ENCODE measurements at regions not wholly inside any gene's neighbourhood (a gene's known extent, or its start where the extent isn't known, plus 50 kb on each side); places are given as distances from the start of the nearest gene placed in this dataset.

DNA sequence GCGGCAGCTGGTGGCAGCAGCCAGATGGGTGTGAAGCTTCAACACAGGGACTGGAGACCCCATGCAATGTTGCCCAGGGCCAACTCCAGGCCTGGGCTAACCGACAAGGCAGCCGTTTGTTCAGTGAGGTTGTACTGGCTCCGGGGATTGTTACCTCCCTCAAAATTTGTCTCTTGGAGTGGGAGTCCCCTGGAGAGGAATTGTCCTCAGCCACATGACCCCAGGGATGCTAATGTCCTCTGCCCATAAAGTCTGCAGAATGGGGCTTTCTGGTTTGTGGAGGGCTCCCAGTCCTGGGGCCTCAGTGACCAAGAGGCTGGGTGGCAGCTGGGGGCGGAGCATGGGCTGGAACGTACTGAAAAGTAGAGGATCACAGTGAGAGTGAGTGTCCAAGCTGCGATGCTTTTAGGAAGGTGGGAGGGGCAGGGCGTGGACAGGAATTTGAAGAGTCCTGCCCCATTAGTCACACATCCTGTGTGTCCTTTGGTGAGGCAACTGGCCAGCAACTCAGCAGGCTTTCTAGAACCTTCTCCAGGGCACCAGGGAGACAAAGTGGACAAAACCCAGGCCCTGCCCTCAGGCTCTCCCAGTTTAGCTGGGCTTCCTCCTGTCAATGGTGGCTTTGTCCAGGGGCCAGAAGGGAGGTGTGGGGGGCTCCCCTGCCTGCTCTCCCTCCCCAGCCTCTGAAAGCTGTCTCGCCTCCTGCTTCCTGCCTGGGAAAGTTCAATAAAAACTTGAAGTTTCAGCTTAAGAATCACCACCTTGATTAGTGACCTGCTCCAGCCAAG is 114.0 kb downstream of the NSG2 start:
- no peak overlapping the region for H3K27ac ChIP-seq
- H3K9me3 ChIP-seq (ENCODE audit: low read depth, low read length): peaks cover 3% of the 10 kb centered on the region; the same call in 1 of the 2 replicates
- H3K4me3 ChIP-seq: no peak overlapping the region
- no peak for DNase-seq (ENCODE audit: low read depth, low spot score)
- H3K9ac ChIP-seq (ENCODE audit: insufficient read length): no peak overlapping the region
- no peaks in the 10 kb centered on the region for H3K36me3 ChIP-seq (ENCODE audit: insufficient read depth, low read length)
- no peak for TF ChIP-seq FOXP2 (optimal IDR thresholded peaks at IDR 0.05; ENCODE audit: control extremely low read depth, extremely low read length, insufficient read depth)
- no peak for TF ChIP-seq POLR2AphosphoS5 (IDR thresholded peaks at IDR 0.05; ENCODE audit: borderline replicate concordance, low read depth, low read length)
- TF ChIP-seq EZH2 (IDR thresholded peaks at IDR 0.05): no peak

DNA sequence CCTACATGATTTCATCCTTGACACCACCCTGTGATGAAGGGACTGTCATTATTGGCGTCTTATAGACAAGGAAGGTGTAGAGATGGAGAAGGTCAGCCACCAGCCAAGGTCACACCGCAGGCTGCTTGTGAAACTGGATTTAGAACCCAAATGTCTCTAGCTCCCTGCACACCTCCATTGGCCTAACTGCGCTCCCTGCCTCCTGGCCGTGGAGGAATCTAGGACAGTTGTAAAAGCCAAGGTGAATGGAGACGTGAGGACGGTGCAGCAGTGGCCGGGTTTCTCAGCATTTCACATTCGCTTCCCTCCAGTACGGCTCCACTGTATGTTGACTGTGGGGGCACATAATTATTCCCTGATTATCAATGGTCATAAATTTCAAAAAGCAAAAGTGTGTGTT is 119.9 kb downstream of the NSG2 start:
- TF ChIP-seq FOXP2 (optimal IDR thresholded peaks at IDR 0.05; ENCODE audit: control extremely low read depth, extremely low read length, insufficient read depth): no peak
- no peak for TF ChIP-seq EZH2 (IDR thresholded peaks at IDR 0.05)
- no peak for TF ChIP-seq POLR2AphosphoS5 (IDR thresholded peaks at IDR 0.05; ENCODE audit: borderline replicate concordance, low read depth, low read length)
- H3K27ac ChIP-seq: no peak overlapping the region
- H3K4me3 ChIP-seq: no peak overlapping the region
- H3K9me3 ChIP-seq (ENCODE audit: low read depth, low read length): no peaks in the 10 kb centered on the region
- no peaks in the 10 kb centered on the region for H3K36me3 ChIP-seq (ENCODE audit: insufficient read depth, low read length)
- no peak for DNase-seq (ENCODE audit: low read depth, low spot score)
- H3K9ac ChIP-seq (ENCODE audit: insufficient read length): no peak overlapping the region

DNA sequence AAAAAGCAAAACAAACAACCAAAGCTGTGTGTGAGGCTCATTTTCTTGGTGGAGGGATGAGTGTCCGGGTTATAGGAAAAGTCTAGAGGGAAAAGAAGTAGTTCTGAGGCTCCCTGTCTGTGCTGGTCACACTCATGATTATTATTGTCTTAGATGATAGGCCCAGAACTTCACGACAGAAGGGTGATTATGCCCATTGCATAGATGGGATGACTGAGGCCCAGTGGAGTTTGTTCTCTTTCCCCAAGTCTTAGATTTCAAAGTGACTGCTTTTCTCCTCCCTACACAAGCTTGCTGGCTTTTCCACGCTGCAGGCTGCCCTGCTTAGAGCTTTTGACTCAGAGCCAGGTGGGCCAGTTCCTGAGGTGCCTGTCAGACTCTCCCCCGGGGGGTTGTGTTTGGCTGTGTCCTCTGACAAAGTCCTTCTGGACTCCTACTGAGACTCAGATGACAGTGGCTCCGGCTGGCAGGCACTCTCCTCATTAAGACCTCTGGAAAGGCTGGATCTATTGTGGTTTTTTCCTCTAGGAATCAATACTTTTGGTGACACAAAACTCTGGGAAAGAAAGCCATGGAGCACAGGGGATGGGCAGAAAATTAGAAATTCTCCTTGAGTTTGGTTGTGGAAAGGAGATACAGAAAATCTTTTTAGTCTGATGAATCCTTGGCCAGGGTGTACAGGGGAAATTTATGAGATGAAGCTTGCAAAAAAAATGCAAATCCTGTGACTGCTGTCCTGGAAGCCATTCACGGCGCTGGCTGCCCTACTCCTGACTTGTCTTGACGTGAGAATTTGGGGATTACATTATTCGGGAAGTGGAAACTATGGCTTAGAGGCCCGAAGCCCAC is 120.9 kb downstream of the NSG2 start:
- Histone ChIP-seq H3K36me3 (ENCODE audit: insufficient read depth, low read length) (no peaks in the 10 kb centered on the region), H3K9ac (ENCODE audit: insufficient read length) (no peak overlapping the region), H3K9me3 (ENCODE audit: low read depth, low read length) (no peaks in the 10 kb centered on the region), H3K4me3 (no peak overlapping the region), H3K27ac (no peak overlapping the region)
- DNase-seq (ENCODE audit: low read depth, low spot score): no peak
- no peak for TF ChIP-seq EZH2 (IDR thresholded peaks at IDR 0.05)
- no peak for TF ChIP-seq POLR2AphosphoS5 (IDR thresholded peaks at IDR 0.05; ENCODE audit: borderline replicate concordance, low read depth, low read length)
- TF ChIP-seq FOXP2 (optimal IDR thresholded peaks at IDR 0.05; ENCODE audit: control extremely low read depth, extremely low read length, insufficient read depth): no peak

DNA sequence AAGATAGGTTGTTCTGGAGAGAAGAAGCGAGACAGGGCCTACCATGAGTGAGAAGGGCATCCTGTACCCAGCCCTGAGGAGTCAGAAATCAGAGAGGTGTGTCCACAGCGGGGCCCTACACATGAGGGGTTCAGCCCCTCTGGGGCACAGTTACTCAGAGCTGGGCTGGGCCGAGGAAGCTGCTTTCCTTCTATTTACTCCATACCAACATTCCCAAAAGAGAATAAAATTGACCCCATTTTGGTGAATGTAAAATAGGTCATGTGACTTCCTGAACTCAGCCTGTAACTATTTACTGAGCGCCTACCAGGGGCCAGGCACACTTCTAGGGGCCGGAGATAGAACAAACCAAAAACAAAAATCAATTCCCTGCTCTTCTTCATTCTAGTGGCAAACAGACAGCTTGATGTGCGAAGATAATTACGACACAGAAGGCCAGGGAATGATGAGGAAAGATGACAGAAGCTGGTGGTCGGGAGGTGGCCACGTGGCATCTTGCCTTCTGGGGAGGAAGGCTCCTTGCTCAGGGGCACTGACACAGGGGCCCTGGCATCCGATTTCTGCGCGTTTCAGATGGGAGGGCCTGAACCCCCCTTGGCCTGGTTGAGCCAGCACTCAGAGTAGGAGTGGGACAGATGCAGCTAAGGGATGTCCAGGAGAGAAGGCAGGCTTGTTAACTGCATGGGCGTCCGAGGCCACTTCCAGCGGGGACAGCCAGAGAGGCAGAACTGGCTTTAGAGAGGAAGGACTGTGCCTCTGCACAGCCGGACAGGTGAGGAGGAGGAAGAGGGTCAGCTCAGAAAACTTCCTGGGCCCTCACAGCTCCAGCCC is 121.8 kb downstream of the NSG2 start:
- no peak for DNase-seq (ENCODE audit: low read depth, low spot score)
- Histone ChIP-seq H3K27ac (no peak overlapping the region), H3K9me3 (ENCODE audit: low read depth, low read length) (no peaks in the 10 kb centered on the region), H3K36me3 (ENCODE audit: insufficient read depth, low read length) (no peaks in the 10 kb centered on the region), H3K9ac (ENCODE audit: insufficient read length) (no peak overlapping the region), H3K4me3 (no peak overlapping the region)
- TF ChIP-seq EZH2 (IDR thresholded peaks at IDR 0.05) (no peak), FOXP2 (optimal IDR thresholded peaks at IDR 0.05; ENCODE audit: control extremely low read depth, extremely low read length, insufficient read depth) (no peak), POLR2AphosphoS5 (IDR thresholded peaks at IDR 0.05; ENCODE audit: borderline replicate concordance, low read depth, low read length) (no peak)

DNA sequence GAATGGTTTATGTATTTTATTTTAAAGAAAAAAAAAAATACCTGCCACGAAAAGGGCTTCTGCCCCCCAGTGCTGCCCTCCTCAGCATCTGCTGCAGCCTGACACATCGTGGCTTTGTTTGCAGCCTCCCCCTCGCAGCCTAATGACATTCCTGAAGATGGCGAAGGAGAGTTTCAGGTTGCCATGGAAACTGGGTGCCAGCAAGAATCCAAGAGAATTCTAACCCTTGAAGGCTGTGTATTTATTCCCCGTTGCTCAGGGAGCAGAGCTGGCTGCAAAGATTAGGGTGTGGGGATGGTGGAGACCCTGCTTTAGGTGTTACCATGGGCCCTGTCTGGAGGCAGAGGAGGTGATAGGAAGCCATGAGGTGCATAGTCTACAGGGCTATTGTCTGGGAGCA is 126.6 kb downstream of the NSG2 start:
- no peak overlapping the region for H3K4me3 ChIP-seq
- no peak overlapping the region for H3K9ac ChIP-seq (ENCODE audit: insufficient read length)
- no peak overlapping the region for H3K27ac ChIP-seq
- no peak for DNase-seq (ENCODE audit: low read depth, low spot score)
- H3K36me3 ChIP-seq (ENCODE audit: insufficient read depth, low read length): no peaks in the 10 kb centered on the region
- no peaks in the 10 kb centered on the region for H3K9me3 ChIP-seq (ENCODE audit: low read depth, low read length)
- TF ChIP-seq EZH2 (IDR thresholded peaks at IDR 0.05) (no peak), POLR2AphosphoS5 (IDR thresholded peaks at IDR 0.05; ENCODE audit: borderline replicate concordance, low read depth, low read length) (no peak), FOXP2 (optimal IDR thresholded peaks at IDR 0.05; ENCODE audit: control extremely low read depth, extremely low read length, insufficient read depth) (no peak)

DNA sequence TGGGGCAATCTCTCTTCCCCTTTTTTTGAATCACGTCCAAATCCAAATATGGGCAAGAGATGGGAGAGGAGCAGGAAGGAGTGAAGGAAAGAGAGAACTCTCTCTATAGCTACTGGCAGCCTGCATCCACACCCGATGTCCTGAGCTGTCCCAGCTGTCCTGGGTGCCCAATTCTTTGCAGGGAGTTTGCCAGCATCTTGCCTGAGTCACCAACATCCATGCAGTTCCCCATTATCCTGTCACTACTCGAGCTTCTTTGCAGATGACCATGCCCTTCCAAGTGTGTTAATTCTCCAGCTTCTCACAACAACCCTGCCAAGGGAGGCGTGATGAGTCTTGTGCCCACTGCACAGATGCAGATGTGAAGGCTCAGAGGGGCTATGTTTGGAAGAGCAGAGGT is 127.1 kb downstream of the NSG2 start:
- Histone ChIP-seq H3K27ac (no peak overlapping the region), H3K4me3 (no peak overlapping the region), H3K9me3 (ENCODE audit: low read depth, low read length) (no peaks in the 10 kb centered on the region), H3K9ac (ENCODE audit: insufficient read length) (no peak overlapping the region), H3K36me3 (ENCODE audit: insufficient read depth, low read length) (no peaks in the 10 kb centered on the region)
- DNase-seq (ENCODE audit: low read depth, low spot score): no peak
- TF ChIP-seq EZH2 (IDR thresholded peaks at IDR 0.05): no peak
- TF ChIP-seq FOXP2 (optimal IDR thresholded peaks at IDR 0.05; ENCODE audit: control extremely low read depth, extremely low read length, insufficient read depth): no peak
- no peak for TF ChIP-seq POLR2AphosphoS5 (IDR thresholded peaks at IDR 0.05; ENCODE audit: borderline replicate concordance, low read depth, low read length)

DNA sequence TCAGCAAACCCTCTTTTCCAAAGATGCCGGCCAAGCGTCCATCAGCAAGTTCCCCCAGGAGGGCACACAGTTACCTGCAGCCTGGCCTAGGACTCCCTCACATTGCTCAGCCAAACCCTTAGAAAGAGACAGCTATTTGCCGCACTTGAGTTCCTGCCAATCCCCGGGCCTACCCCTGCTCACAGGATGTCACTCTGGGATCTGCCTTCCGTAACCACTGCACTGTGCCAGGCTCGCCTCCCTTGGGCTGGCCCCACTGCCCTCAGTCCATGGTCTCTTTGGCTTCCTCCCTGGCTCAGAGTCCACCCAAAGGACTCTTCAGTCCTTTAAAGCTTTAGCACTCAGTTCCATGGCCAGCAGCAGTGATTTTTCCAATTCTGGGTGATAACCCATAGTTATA is 128.3 kb downstream of the NSG2 start:
- Histone ChIP-seq H3K27ac (no peak overlapping the region), H3K9ac (ENCODE audit: insufficient read length) (no peak overlapping the region), H3K4me3 (no peak overlapping the region), H3K9me3 (ENCODE audit: low read depth, low read length) (no peaks in the 10 kb centered on the region), H3K36me3 (ENCODE audit: insufficient read depth, low read length) (no peaks in the 10 kb centered on the region)
- TF ChIP-seq POLR2AphosphoS5 (IDR thresholded peaks at IDR 0.05; ENCODE audit: borderline replicate concordance, low read depth, low read length): no peak
- no peak for DNase-seq (ENCODE audit: low read depth, low spot score)

DNA sequence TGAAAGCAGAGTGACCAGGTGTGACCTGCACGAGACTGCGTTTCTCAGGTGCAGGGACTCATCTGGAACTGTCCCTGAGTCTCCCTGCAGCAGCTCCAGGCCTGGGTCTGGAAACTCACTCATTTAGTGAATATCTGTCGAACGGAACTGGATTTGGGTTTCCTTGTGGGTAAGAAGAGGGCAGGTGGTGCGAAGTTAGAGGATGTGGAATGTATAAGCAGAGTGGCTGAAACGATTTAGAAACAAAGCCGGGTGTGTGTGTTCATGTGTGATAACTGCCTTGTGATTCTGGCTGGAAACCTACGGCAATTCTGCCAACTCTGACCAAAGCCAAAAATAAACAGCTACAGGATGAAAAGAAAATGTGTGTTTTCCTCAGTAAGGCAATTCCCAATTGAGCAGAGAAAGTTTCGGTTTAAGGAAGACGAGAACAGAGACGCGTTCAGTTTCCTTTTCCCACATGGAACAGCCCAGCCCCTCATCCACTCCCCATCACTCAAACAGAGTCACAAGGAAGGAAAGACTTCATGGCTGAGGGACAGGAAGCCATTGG is 130.3 kb downstream of the NSG2 start:
- Histone ChIP-seq H3K9ac (ENCODE audit: insufficient read length) (no peak overlapping the region), H3K36me3 (ENCODE audit: insufficient read depth, low read length) (no peaks in the 10 kb centered on the region), H3K27ac (no peak overlapping the region), H3K9me3 (ENCODE audit: low read depth, low read length) (no peaks in the 10 kb centered on the region), H3K4me3 (no peak overlapping the region)
- no peak for TF ChIP-seq EZH2 (IDR thresholded peaks at IDR 0.05)
- no peak for DNase-seq (ENCODE audit: low read depth, low spot score)
